PC-9 (cell line): ENCODE measurements at regions not wholly inside any gene's neighbourhood (a gene's known extent, or its start where the extent isn't known, plus 50 kb on each side); places are given as distances from the start of the nearest gene placed in this dataset.

ENCODE experiments used
- BruUV-seq: library from RNA; stranded (reverse); fragments of 400-500 nt; replicated peaks from 2 replicates; lab custom pipeline; 2021; lab: Mats Ljungman, UMichigan
- CTCF ChIA-PET: fragments of 300-600 bp; sonication (Branson Sonifier 250); formaldehyde crosslinking; loops from one replicate; lab custom pipeline; 2022; ENCODE audit warnings: antibody characterized with exemption; lab: Charles Lee
- POLR2A ChIA-PET: fragments of 300-600 bp; sonication (Branson Sonifier 250); formaldehyde crosslinking; loops from one replicate; lab custom pipeline; 2022; ENCODE audit warnings: antibody characterized with exemption; ENCODE audit not compliant: unreplicated experiment; lab: Charles Lee
- DNase-seq, 2 experiments: peaks; one replicate each; pipeline versions ENCODE4 v3.0.0 to v3.0.0-alpha.2; 2015 to 2022; ENCODE audit warnings: mixed read lengths in 1 of 2
- H2AFZ ChIP-seq: fragments of 200-600 bp; sonication (generic); 2 replicates; pipeline ENCODE4 v1.8.1; 2017; ENCODE audit warnings: antibody characterized with exemption
- H3F3A ChIP-seq: fragments of 200-600 bp; sonication (generic); 2 replicates; pipeline ENCODE4 v1.8.1; 2017; ENCODE audit warnings: antibody characterized with exemption, mild to moderate bottlenecking, low read depth; ENCODE audit not compliant: insufficient read depth
- H3K27ac ChIP-seq: fragments of 200-600 bp; sonication (generic); 2 replicates; pipeline ENCODE4 v1.6.1; 2016; ENCODE audit warnings: mixed run types
- H3K27me3 ChIP-seq: fragments of 200-600 bp; sonication (generic); 2 replicates; pipeline ENCODE4 v1.6.1; 2016; ENCODE audit warnings: low read depth, mixed run types; ENCODE audit not compliant: insufficient read depth
- H3K36me3 ChIP-seq: fragments of 200-600 bp; sonication (generic); 2 replicates; pipeline ENCODE4 v1.6.1; 2016; ENCODE audit warnings: low read depth, mixed run types
- H3K4me1 ChIP-seq: fragments of 200-600 bp; sonication (generic); replicated peaks from 2 replicates; pipeline ENCODE4 v1.6.1; 2016; ENCODE audit warnings: mixed run types; ENCODE audit not compliant: insufficient read depth
- H3K4me2 ChIP-seq: fragments of 200-600 bp; sonication (generic); 2 replicates; pipeline ENCODE4 v1.6.1; 2017; ENCODE audit warnings: mixed run types
- H3K4me3 ChIP-seq: fragments of 200-600 bp; sonication (generic); 2 replicates; pipeline ENCODE4 v1.6.1; 2016; ENCODE audit warnings: mixed run types
- H3K79me2 ChIP-seq: fragments of 200-600 bp; sonication (generic); 2 replicates; pipeline ENCODE4 v1.6.1; 2017; ENCODE audit warnings: low read depth, mixed run types
- H3K9me2 ChIP-seq: fragments of 200-600 bp; sonication (generic); 2 replicates; pipeline ENCODE4 v1.8.1; 2017; ENCODE audit warnings: mild to moderate bottlenecking; ENCODE audit not compliant: insufficient read depth
- H3K9me3 ChIP-seq: fragments of 200-600 bp; sonication (generic); 2 replicates; pipeline ENCODE4 v1.8.1; 2016; ENCODE audit warnings: low read depth; ENCODE audit not compliant: insufficient read depth
- H4K20me1 ChIP-seq: fragments of 200-600 bp; sonication (generic); 2 replicates; pipeline ENCODE4 v1.8.1; 2017; ENCODE audit not compliant: insufficient read depth
- CTCF ChIP-seq: fragments of 200-600 bp; sonication (generic); conservative IDR thresholded peaks from 2 replicates; pipeline ENCODE4 v1.6.1; 2017; ENCODE audit warnings: mixed run types, antibody characterized with exemption, mild to moderate bottlenecking, moderate library complexity
- EZH2 ChIP-seq: fragments of 200-600 bp; sonication (generic); IDR thresholded peaks from 2 replicates; pipeline ENCODE4 v1.8.0; 2017; ENCODE audit warnings: antibody characterized with exemption, low read depth
- intact Hi-C: fragments of 100-400 bp; cut with micrococcal nuclease; formaldehyde crosslinking; loops from one replicate; pipeline ENCODE4 v1.10.0; 2022; ENCODE audit not compliant: unreplicated experiment

DNA sequence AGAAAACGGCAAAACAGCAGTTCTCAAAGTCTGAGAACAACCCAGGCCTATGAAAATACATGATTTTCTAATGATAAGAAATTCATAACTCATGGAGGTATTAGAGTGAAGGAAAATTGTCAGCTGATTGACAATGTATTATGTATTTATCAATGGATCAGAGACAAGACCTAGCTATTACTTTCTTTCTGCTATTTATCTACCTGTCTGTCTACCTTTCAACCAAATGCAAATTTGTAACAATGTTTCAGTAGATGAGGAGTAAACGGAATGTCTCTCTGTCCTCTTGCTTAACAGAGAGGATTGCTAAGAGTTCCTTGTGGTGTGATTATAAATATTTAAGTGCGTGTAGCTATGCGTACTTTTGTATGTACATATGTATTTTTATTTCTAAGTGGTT is 568.7 kb upstream of the RGS18 start:
- ChIA-PET CTCF (no interaction called here), POLR2A (no interaction called here)
- Histone ChIP-seq H3K9me2 (no peaks in the 10 kb centered on the region), H4K20me1 (no peaks in the 10 kb centered on the region), H3K4me1 (no peaks in the 10 kb centered on the region), H3K79me2 (no peaks in the 10 kb centered on the region), H3K27ac (no peak overlapping the region), H3K9me3 (peaks cover 3% of the 10 kb centered on the region), H3K4me3 (no peak overlapping the region), H3K36me3 (no peaks in the 10 kb centered on the region), H3F3A (no peaks in the 10 kb centered on the region), H3K4me2 (no peak overlapping the region), H3K27me3 (no peaks in the 10 kb centered on the region), H2AFZ (0 out of 2 replicates have a peak overlapping the region, but pooled peaks have one; percentile 0)
- intact Hi-C loops = no loop called here
- BruUV-seq = no TSS peak
- no peak for DNase-seq
- TF ChIP-seq CTCF (no peak), EZH2 (no peak)

DNA sequence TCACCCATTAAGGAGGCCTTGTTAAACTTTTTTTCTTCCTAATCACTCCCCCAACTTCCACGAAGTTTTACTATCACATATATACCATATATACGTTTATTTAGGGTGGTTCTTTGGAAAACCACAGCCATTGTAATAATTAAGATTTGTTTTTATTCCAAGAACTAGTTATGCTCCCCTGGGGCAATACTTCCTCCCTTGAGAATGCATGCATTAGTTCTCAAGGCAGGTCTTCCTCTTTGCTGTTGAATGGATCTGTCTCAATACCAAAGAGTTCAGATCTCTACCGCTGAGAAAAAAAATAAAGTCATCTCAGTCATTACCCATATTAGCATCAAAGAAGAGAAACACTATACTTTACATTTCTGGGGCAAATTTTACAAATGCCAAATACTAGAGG is 567.7 kb upstream of the RGS18 start:
- Histone ChIP-seq H3K9me2 (no peaks in the 10 kb centered on the region), H3K4me2 (no peak overlapping the region), H3K4me3 (no peak overlapping the region), H2AFZ (no peak overlapping the region), H3F3A (no peaks in the 10 kb centered on the region), H4K20me1 (no peaks in the 10 kb centered on the region), H3K36me3 (no peaks in the 10 kb centered on the region), H3K9me3 (peaks cover 3% of the 10 kb centered on the region), H3K27me3 (no peaks in the 10 kb centered on the region), H3K79me2 (no peaks in the 10 kb centered on the region), H3K4me1 (no peaks in the 10 kb centered on the region), H3K27ac (no peak overlapping the region)
- TF ChIP-seq CTCF (no peak), EZH2 (no peak)
- intact Hi-C loops = no loop called here
- DNase-seq = no peak
- POLR2A ChIA-PET = no interaction called here
- CTCF ChIA-PET = no interaction called here
- BruUV-seq = no TSS peak

- BruUV-seq = no TSS peak
- Histone ChIP-seq H4K20me1 (no peaks in the 10 kb centered on the region), H3F3A (no peaks in the 10 kb centered on the region), H3K27me3 (no peaks in the 10 kb centered on the region), H3K9me2 (no peaks in the 10 kb centered on the region), H2AFZ (no peak overlapping the region; the same call in 1 of the 2 replicates), H3K4me2 (no peak overlapping the region), H3K9me3 (peaks cover 3% of the 10 kb centered on the region; the same call in 1 of the 2 replicates), H3K4me3 (no peak overlapping the region), H3K27ac (no peak overlapping the region), H3K79me2 (no peaks in the 10 kb centered on the region), H3K36me3 (no peaks in the 10 kb centered on the region), H3K4me1 (no peaks in the 10 kb centered on the region)
- intact Hi-C loops = no loop called here
- ChIA-PET CTCF (no interaction called here), POLR2A (no interaction called here)
- TF ChIP-seq EZH2 (no peak), CTCF (no peak)
- no peak for DNase-seq
Measured at GRCh38 chr1:191592039-191592438, 566.2 kb upstream of the RGS18 start.
